GM12891 (cell line): ENCODE measurements at regions not wholly inside any gene's neighbourhood (a gene's known extent, or its start where the extent isn't known, plus 50 kb on each side); places are given as distances from the start of the nearest gene placed in this dataset.

Experiments used
- POLR2A ChIP-seq: IDR thresholded peaks from 2 replicates; pipeline ENCODE4 v1.6.1; 2011; ENCODE audit warnings: low read depth, low read length, control low read depth
- POLR2AphosphoS5 ChIP-seq: IDR thresholded peaks from 2 replicates; pipeline ENCODE4 v1.6.1; 2011; ENCODE audit warnings: low read depth, low read length, control low read depth

GRCh38 chr10:6354168-6354772, 151.5 kb downstream of the PFKFB3 start:
- TF ChIP-seq POLR2A (no peak), POLR2AphosphoS5 (no peak)
